ENCODE measurements at regions not wholly inside any gene's neighbourhood (a gene's known extent, or its start where the extent isn't known, plus 50 kb on each side); places are given as distances from the start of the nearest gene placed in this dataset.

GRCh38 chr1:47551971-47552528, 114.2 kb downstream of the FOXD2 start:
- H3K4me1 ChIP-seq (ENCODE audit: insufficient read depth, low read length, severe bottlenecking), result no peaks in the 10 kb centered on the region

DNA sequence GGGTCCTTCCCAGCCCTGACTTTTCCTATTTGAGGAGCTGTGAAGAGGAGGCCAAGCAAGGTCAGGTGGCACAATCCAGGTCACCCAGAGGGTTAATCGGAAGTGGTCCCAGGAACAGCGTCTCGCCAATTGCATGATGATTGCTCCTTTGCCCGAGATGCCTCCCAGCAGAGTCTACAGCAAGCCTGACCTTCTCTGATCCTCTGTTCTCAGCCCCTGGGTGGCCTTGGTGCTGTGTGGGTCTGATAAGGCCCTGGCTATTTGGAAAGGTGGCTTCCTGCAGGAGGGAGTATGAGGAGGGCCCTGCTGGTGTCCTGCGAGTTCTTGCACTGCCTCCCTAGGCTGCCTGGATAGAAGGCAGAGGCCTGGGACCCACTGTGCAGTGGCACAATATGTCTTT, 116.2 kb downstream of the FOXD2 start:
- Histone ChIP-seq H3K9ac (ENCODE audit: low read length) (no peak overlapping the region), H3K4me1 (ENCODE audit: insufficient read depth, low read length, severe bottlenecking) (no peaks in the 10 kb centered on the region), H3K36me3 (ENCODE audit: insufficient read depth, low read length) (no peaks in the 10 kb centered on the region), H2AFZ (ENCODE audit: low read length) (no peak overlapping the region), H3F3A (ENCODE audit: insufficient read depth, low read length) (no peaks in the 10 kb centered on the region), H3K9me2 (ENCODE audit: low read depth, low read length) (no peaks in the 10 kb centered on the region), H4K20me1 (ENCODE audit: insufficient read depth, low read length) (no peaks in the 10 kb centered on the region), H3K4me2 (ENCODE audit: low read length) (no peak overlapping the region), H3K27me3 (ENCODE audit: insufficient read depth, low read length) (no peaks in the 10 kb centered on the region; the same call in none of the 2 replicates), H3K79me2 (ENCODE audit: insufficient read depth, low read length) (no peaks in the 10 kb centered on the region), H3K9me3 (ENCODE audit: low read length) (no peaks in the 10 kb centered on the region), H3K4me3 (ENCODE audit: low read depth, low read length, poor library complexity, severe bottlenecking) (no peak overlapping the region), H3K27ac (ENCODE audit: low read depth, low read length, poor library complexity, severe bottlenecking) (no peak overlapping the region)
- TF ChIP-seq CTCF (IDR thresholded peaks at IDR 0.05; ENCODE audit: low read length) (no peak), EZH2 (IDR thresholded peaks at IDR 0.05; ENCODE audit: borderline replicate concordance, low read length) (no peak)

More at GRCh38 chr1:47551971-47552528, 114.2 kb downstream of the FOXD2 start:
- no peaks in the 10 kb centered on the region for H3K36me3 ChIP-seq (ENCODE audit: insufficient read depth, low read length)
- H3K27ac ChIP-seq (ENCODE audit: low read depth, low read length, poor library complexity, severe bottlenecking), result no peak overlapping the region
- no peak overlapping the region for H3K4me2 ChIP-seq (ENCODE audit: low read length)
- no peaks in the 10 kb centered on the region for H3K9me3 ChIP-seq (ENCODE audit: low read length)
- TF ChIP-seq EZH2 (IDR thresholded peaks at IDR 0.05; ENCODE audit: borderline replicate concordance, low read length) (no peak), CTCF (IDR thresholded peaks at IDR 0.05; ENCODE audit: low read length) (no peak)
- H3F3A ChIP-seq (ENCODE audit: insufficient read depth, low read length), result no peaks in the 10 kb centered on the region
- H3K27me3 ChIP-seq (ENCODE audit: insufficient read depth, low read length), result no peaks in the 10 kb centered on the region; the same call in none of the 2 replicates
- H3K9ac ChIP-seq (ENCODE audit: low read length), result no peak overlapping the region
- H4K20me1 ChIP-seq (ENCODE audit: insufficient read depth, low read length), result no peaks in the 10 kb centered on the region
- H3K4me3 ChIP-seq (ENCODE audit: low read depth, low read length, poor library complexity, severe bottlenecking), result no peak overlapping the region
- no peaks in the 10 kb centered on the region for H3K9me2 ChIP-seq (ENCODE audit: low read depth, low read length)
- H2AFZ ChIP-seq (ENCODE audit: low read length), result no peak overlapping the region
- H3K79me2 ChIP-seq (ENCODE audit: insufficient read depth, low read length), result no peaks in the 10 kb centered on the region

DNA sequence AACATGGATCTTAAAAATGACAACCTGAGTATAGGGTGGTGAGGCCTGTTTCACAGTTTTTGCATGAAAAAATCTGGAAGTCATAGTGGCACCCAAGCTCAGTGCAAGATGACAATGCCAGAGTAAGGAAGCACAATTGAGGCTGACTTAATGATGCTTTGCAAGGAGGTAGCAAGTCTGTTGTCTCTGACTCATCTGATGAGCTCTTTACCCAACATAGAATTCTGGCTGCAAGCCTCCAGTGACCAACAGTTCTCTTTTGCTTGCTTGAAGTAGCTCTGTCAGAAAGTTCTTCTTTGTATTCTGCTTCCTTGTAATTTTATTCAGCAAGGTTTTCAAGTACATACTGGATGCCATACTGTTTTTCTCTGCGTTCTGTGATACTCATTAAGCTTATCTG, 117.1 kb downstream of the FOXD2 start:
- Histone ChIP-seq H3F3A (ENCODE audit: insufficient read depth, low read length) (no peaks in the 10 kb centered on the region), H3K9me3 (ENCODE audit: low read length) (no peaks in the 10 kb centered on the region), H3K9me2 (ENCODE audit: low read depth, low read length) (no peaks in the 10 kb centered on the region), H3K4me1 (ENCODE audit: insufficient read depth, low read length, severe bottlenecking) (no peaks in the 10 kb centered on the region), H4K20me1 (ENCODE audit: insufficient read depth, low read length) (no peaks in the 10 kb centered on the region), H3K27ac (ENCODE audit: low read depth, low read length, poor library complexity, severe bottlenecking) (no peak overlapping the region), H3K4me2 (ENCODE audit: low read length) (no peak overlapping the region), H3K36me3 (ENCODE audit: insufficient read depth, low read length) (no peaks in the 10 kb centered on the region), H2AFZ (ENCODE audit: low read length) (no peak overlapping the region), H3K27me3 (ENCODE audit: insufficient read depth, low read length) (no peaks in the 10 kb centered on the region; the same call in none of the 2 replicates), H3K79me2 (ENCODE audit: insufficient read depth, low read length) (no peaks in the 10 kb centered on the region), H3K4me3 (ENCODE audit: low read depth, low read length, poor library complexity, severe bottlenecking) (no peak overlapping the region), H3K9ac (ENCODE audit: low read length) (no peak overlapping the region)
- no peak for TF ChIP-seq EZH2 (IDR thresholded peaks at IDR 0.05; ENCODE audit: borderline replicate concordance, low read length)

- no peaks in the 10 kb centered on the region for H3K79me2 ChIP-seq (ENCODE audit: insufficient read depth, low read length)
- H3K27ac ChIP-seq (ENCODE audit: low read depth, low read length, poor library complexity, severe bottlenecking), result no peak overlapping the region
- no peaks in the 10 kb centered on the region for H3K9me3 ChIP-seq (ENCODE audit: low read length)
- no peaks in the 10 kb centered on the region for H3K36me3 ChIP-seq (ENCODE audit: insufficient read depth, low read length)
- no peaks in the 10 kb centered on the region for H3K4me1 ChIP-seq (ENCODE audit: insufficient read depth, low read length, severe bottlenecking)
- no peaks in the 10 kb centered on the region for H4K20me1 ChIP-seq (ENCODE audit: insufficient read depth, low read length)
- H3F3A ChIP-seq (ENCODE audit: insufficient read depth, low read length), result no peaks in the 10 kb centered on the region
- no peak overlapping the region for H3K4me2 ChIP-seq (ENCODE audit: low read length)
- TF ChIP-seq CTCF (IDR thresholded peaks at IDR 0.05; ENCODE audit: low read length) (no peak), EZH2 (IDR thresholded peaks at IDR 0.05; ENCODE audit: borderline replicate concordance, low read length) (no peak)
- H2AFZ ChIP-seq (ENCODE audit: low read length), result no peak overlapping the region
- H3K9ac ChIP-seq (ENCODE audit: low read length), result no peak overlapping the region
- no peaks in the 10 kb centered on the region; the same call in none of the 2 replicates for H3K27me3 ChIP-seq (ENCODE audit: insufficient read depth, low read length)
- no peak overlapping the region for H3K4me3 ChIP-seq (ENCODE audit: low read depth, low read length, poor library complexity, severe bottlenecking)
- H3K9me2 ChIP-seq (ENCODE audit: low read depth, low read length), result no peaks in the 10 kb centered on the region
These were observed 117.5 kb downstream of the FOXD2 start for GRCh38 chr1:47555306-47555705.

All from OCI-LY1 (cell line).